Esophagus (tissue), 2 donors: ENCODE measurements at regions not wholly inside any gene's neighbourhood (a gene's known extent, or its start where the extent isn't known, plus 50 kb on each side); places are given as distances from the start of the nearest gene placed in this dataset.

Experiments
- H3K27ac ChIP-seq, 2 donors: one replicate each; pipeline ENCODE4 v1.5.1; 2013; ENCODE audit warnings: low read depth in 2 of 2, mild to moderate bottlenecking in 2 of 2, inconsistent platforms in 1 of 2, low read length in 1 of 2, moderate library complexity in 1 of 2
- H3K27me3 ChIP-seq, 2 donors: one replicate each; pipeline ENCODE4 v1.6.1; 2013; ENCODE audit warnings: low read length in 2 of 2, control low read depth in 1 of 2, mild to moderate bottlenecking in 1 of 2; ENCODE audit not compliant: insufficient read depth in 2 of 2, control insufficient read depth in 1 of 2
- H3K36me3 ChIP-seq, 2 donors: one replicate each; pipeline ENCODE4 v1.6.1; 2013; ENCODE audit warnings: low read length in 1 of 2; ENCODE audit not compliant: control insufficient read depth in 2 of 2, insufficient read depth in 2 of 2
- H3K4me1 ChIP-seq, 2 donors: one replicate each; pipeline ENCODE4 v1.6.1; 2013; ENCODE audit warnings: low read length in 1 of 2; ENCODE audit not compliant: control insufficient read depth in 2 of 2, insufficient read depth in 2 of 2
- H3K4me3 ChIP-seq, 2 donors: one replicate each; pipeline ENCODE4 v1.5.1; 2013; ENCODE audit warnings: low read length in 2 of 2, mild to moderate bottlenecking in 2 of 2, low read depth in 1 of 2, moderate library complexity in 1 of 2
- H3K9me3 ChIP-seq, 2 donors: one replicate each; pipeline ENCODE4 v1.6.1; 2013; ENCODE audit warnings: mild to moderate bottlenecking in 2 of 2, low read depth in 1 of 2, low read length in 1 of 2, moderate library complexity in 1 of 2; ENCODE audit not compliant: control insufficient read depth in 2 of 2, insufficient read depth in 1 of 2
- WGBS, 2 donors: extraction: QIAGEN DNeasy Blood & Tissue Kit; methylation state at CpG; one replicate each; pipeline ENCODE4 v1.1.7; 2013; 5-methylcytosine and 5-hydroxymethylcytosine counted together
- donor health status: healthy with polysubstance abuse.
- donor health status: Bipolar disorder and iron deficiency.

DNA sequence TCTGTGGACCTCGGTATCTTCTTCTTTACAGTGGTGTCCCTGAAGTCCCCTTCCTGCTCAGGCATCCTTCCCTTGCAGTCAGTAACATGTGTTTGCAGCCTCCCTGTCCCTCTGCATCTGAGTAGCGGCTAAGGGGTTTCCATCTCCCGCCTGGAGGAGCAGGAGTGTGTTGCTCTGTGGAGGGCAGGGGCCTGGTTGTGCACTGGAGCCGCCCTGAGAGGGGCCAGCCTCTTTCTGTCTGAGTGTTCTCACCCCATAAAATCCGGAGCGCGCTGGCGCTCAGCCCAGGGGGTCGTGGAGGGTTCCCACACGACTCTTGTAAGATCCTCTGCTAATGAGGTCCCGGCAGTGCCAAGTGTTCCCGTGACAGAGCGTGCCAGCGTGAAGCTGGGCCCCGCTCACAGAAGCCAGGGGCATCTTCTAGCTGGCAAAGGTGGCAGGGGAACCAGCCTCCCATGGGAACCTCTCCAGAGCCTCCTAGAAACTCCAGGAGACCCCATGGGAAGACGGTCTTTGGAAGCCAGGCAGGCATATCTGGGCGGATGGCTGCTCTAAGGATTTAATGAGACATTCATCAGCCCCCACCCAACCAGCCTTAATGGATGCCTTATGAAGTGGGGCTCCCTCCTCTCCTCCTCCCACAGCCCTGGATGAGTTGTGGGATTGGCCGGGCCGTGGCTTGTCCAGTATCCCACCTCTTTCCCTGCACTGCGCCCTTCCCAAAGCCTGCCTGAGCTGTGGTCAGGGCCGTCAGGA lies 91.4 kb upstream of the GSE1 start:
- H3K4me3 ChIP-seq: no peak overlapping the region
- WGBS, 2 donors: 75 to 76% methylated on average over 20 to 21 of the region's 21 CpGs
- no peaks in the 10 kb centered on the region for H3K9me3 ChIP-seq
- H3K36me3 ChIP-seq: peaks cover 0 to 4% of the 10 kb centered on the region in 2 donors
- H3K27me3 ChIP-seq: no peaks in the 10 kb centered on the region
- peaks cover 5 to 35% of the 10 kb centered on the region in 2 donors for H3K4me1 ChIP-seq
- H3K27ac ChIP-seq: peak overlapping the region in 1 of 2 donors; percentile 45

- Histone ChIP-seq H3K4me1 (peaks cover 8 to 38% of the 10 kb centered on the region in 2 donors), H3K27me3 (no peaks in the 10 kb centered on the region), H3K4me3 (no peak overlapping the region), H3K27ac (no peak overlapping the region), H3K9me3 (peaks cover 0 to 2% of the 10 kb centered on the region in 2 donors), H3K36me3 (peaks cover 0 to 4% of the 10 kb centered on the region in 2 donors)
- 88% methylated on average over 13 of the region's 13 CpGs for WGBS, 2 donors
These were observed 90.7 kb upstream of the GSE1 start for GRCh38 chr16:85522308-85522841.

- Histone ChIP-seq H3K27ac (no peak overlapping the region), H3K4me3 (no peak overlapping the region), H3K27me3 (no peaks in the 10 kb centered on the region), H3K4me1 (peaks cover 8 to 38% of the 10 kb centered on the region in 2 donors), H3K9me3 (peaks cover 0 to 2% of the 10 kb centered on the region in 2 donors), H3K36me3 (peaks cover 0 to 3% of the 10 kb centered on the region in 2 donors)
- WGBS, 2 donors: 69 to 74% methylated on average over 13 of the region's 13 CpGs
These were observed 90.1 kb upstream of the GSE1 start for GRCh38 chr16:85522842-85523601.

DNA sequence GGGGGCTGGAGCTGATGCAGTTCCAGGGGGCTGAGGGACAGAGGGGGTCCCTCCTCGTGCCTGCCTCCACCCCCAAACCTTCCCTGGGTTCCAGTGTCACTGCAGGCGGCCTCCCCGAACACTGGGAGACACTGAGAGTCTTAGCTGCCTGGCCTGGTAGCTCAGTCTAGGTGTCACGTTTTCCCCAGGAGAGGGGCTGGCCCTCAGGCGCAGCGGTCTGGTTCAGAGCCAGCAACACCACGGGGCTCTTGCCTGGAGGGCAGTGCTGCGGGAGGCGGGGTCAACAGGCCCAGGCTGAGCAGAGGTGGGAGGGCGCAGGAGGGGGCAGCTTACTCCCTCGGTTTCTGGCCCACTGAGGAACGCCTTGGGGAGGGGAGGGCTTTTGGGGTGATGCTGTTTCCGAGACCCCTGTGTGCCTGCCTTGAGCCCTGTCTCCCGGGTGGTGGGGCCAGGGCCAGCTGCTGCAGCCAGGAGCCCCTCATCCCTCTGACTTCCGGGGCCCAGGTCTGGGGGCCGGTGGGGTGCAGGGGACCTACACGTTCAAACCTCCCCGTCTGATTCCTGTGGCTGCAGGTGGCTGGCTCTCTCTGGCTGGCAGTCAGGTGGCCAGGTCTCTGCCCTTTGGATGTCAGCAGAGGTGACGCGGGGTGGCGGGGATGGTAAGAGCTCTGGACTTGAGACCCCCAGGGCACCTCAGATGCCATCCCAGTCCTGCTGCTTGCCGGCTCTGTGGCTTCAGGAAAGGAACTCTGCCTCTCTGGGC lies 89.3 kb upstream of the GSE1 start:
- no peak overlapping the region for H3K27ac ChIP-seq
- no peaks in the 10 kb centered on the region for H3K27me3 ChIP-seq
- peaks cover 0 to 2% of the 10 kb centered on the region in 2 donors for H3K9me3 ChIP-seq
- H3K36me3 ChIP-seq: peaks cover 0 to 3% of the 10 kb centered on the region in 2 donors
- H3K4me1 ChIP-seq: peaks cover 8 to 38% of the 10 kb centered on the region in 2 donors
- no peak overlapping the region for H3K4me3 ChIP-seq
- 63 to 64% methylated on average over 22 of the region's 22 CpGs for WGBS, 2 donors

- H3K27me3 ChIP-seq: no peaks in the 10 kb centered on the region
- H3K27ac ChIP-seq: no peak overlapping the region
- H3K36me3 ChIP-seq: peaks cover 0 to 3% of the 10 kb centered on the region in 2 donors
- peaks cover 8 to 38% of the 10 kb centered on the region in 2 donors for H3K4me1 ChIP-seq
- no peak overlapping the region for H3K4me3 ChIP-seq
- peaks cover 0 to 2% of the 10 kb centered on the region in 2 donors for H3K9me3 ChIP-seq
- WGBS, 2 donors: 49 to 57% methylated on average over 6 to 8 of the region's 8 CpGs
These were observed 88.8 kb upstream of the GSE1 start for GRCh38 chr16:85524365-85524629.

DNA sequence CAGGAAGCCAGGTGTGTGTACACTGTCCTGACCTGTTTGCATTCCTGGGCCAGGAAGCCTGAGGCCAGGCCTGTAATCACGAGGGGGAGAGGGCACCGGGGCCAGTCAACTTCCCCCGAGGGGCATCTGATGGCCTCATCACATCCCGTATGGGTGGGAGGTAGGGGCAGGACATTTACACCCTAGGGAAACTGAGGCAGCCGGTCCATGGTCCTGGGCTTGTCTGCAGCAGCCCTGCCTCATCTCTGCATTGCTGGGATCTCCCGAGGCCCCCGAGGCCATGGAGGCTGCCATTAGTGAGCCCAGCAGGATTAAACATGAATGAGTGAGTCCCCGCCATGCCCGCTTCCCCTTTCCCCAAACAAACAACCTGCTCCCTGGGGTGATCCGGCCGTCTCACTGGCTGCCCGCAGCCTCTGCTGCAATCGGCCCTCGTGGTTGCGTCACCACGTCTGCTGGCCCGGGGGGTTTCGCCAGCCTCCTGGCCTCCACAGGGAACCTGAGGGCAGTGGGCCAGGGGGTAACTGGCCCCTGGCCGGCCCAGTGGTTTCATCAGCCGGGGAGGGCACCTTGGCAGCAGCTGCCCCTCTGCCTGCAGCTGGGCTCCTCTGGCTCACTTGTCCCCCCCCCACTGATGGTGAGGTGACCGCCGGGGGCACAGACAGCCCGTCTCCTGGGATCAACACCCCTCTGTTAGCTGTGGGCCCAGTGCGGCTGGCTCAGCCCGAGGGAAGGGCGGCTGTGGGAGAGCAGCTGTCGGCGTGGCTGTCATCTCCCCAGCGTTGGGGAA lies 88.3 kb upstream of the GSE1 start:
- Histone ChIP-seq H3K4me3 (no peak overlapping the region), H3K36me3 (no peaks in the 10 kb centered on the region), H3K4me1 (peaks cover 8 to 36% of the 10 kb centered on the region in 2 donors), H3K27me3 (no peaks in the 10 kb centered on the region), H3K27ac (no peak overlapping the region), H3K9me3 (peaks cover 0 to 2% of the 10 kb centered on the region in 2 donors)
- WGBS, 2 donors: 47 to 55% methylated on average over 29 of the region's 29 CpGs

GRCh38 chr16:85525420-85526184 lies 87.5 kb upstream of the GSE1 start:
- no peaks in the 10 kb centered on the region for H3K36me3 ChIP-seq
- peaks cover 8 to 36% of the 10 kb centered on the region in 2 donors for H3K4me1 ChIP-seq
- no peak overlapping the region for H3K27ac ChIP-seq
- WGBS, 2 donors: 82 to 84% methylated on average over 12 of the region's 12 CpGs
- H3K9me3 ChIP-seq: peaks cover 0 to 2% of the 10 kb centered on the region in 2 donors
- no peak overlapping the region for H3K4me3 ChIP-seq
- H3K27me3 ChIP-seq: no peaks in the 10 kb centered on the region

DNA sequence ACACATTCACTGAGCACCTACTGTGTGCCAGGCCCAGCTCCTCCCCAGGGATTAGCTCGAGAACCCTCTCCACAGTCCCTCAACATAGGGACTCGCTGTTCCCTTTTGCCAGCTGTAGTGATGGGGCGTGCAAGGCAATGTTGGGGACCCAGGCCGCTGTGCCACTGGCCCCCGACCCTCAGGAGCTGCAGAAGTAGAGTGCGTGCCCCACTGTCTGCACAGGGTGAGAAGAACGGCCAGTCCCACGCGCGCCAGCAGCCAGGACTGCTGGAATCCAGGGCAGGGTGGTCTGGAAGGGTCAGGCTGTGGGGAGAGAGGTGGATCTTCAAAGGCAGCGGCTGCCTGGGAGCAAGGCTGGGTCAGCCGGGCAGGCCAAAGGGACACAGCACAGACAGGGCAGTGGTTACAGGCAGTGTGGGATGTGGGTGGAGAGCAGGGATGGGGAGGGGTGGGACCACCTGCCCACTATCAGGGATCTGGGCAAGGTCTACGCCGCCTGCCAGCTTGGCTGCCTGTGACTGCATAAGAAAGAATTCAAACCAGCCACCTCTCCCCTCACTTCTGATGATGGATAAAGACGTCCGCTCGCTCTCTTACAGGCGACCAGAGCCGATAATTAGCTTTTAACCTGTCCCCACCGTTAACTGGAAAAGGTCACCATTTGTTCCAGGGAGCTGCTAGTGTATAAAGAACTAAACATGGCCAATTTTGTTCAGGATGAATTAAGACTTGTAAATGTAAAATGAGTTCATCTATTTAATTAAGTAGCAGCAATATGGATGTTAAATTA lies 86.7 kb upstream of the GSE1 start:
- peaks cover 8 to 31% of the 10 kb centered on the region in 2 donors for H3K4me1 ChIP-seq
- 92 to 93% methylated on average over 20 of the region's 20 CpGs for WGBS, 2 donors

More for the DNA sequence above, 86.7 kb upstream of the GSE1 start:
- Histone ChIP-seq H3K27me3 (no peaks in the 10 kb centered on the region), H3K4me3 (no peak overlapping the region), H3K36me3 (no peaks in the 10 kb centered on the region), H3K27ac (no peak overlapping the region), H3K9me3 (peaks cover 0 to 2% of the 10 kb centered on the region in 2 donors)
